GM06990 (cell line): ENCODE measurements at regions not wholly inside any gene's neighbourhood (a gene's known extent, or its start where the extent isn't known, plus 50 kb on each side); places are given as distances from the start of the nearest gene placed in this dataset.

Source experiments
- DNase-seq: peaks from one replicate; pipeline ENCODE4 v3.0.0-alpha.2; 2011; ENCODE audit not compliant: insufficient read length; ENCODE audit errors: extremely low read depth
- H3K27me3 ChIP-seq: replicated peaks from 2 replicates; pipeline ENCODE4 v1.6.0; 2011; ENCODE audit warnings: low read length; ENCODE audit not compliant: control insufficient read depth, insufficient read depth
- H3K36me3 ChIP-seq: 2 replicates; pipeline ENCODE4 v1.5.1; 2011; ENCODE audit warnings: low read length; ENCODE audit not compliant: control insufficient read depth, insufficient read depth
- H3K4me3 ChIP-seq: replicated peaks from 2 replicates; pipeline ENCODE4 v1.5.1; 2011; ENCODE audit warnings: low read depth, mild to moderate bottlenecking, control low read depth, low read length
- TF ChIP-seq, protein P1 (sequence below): IDR thresholded peaks from 2 replicates; pipeline ENCODE4 v1.5.1; 2011; ENCODE audit warnings: low read length, control low read depth, mild to moderate bottlenecking, inconsistent platforms; ENCODE audit not compliant: insufficient read depth, poor library complexity, severe bottlenecking

DNA sequence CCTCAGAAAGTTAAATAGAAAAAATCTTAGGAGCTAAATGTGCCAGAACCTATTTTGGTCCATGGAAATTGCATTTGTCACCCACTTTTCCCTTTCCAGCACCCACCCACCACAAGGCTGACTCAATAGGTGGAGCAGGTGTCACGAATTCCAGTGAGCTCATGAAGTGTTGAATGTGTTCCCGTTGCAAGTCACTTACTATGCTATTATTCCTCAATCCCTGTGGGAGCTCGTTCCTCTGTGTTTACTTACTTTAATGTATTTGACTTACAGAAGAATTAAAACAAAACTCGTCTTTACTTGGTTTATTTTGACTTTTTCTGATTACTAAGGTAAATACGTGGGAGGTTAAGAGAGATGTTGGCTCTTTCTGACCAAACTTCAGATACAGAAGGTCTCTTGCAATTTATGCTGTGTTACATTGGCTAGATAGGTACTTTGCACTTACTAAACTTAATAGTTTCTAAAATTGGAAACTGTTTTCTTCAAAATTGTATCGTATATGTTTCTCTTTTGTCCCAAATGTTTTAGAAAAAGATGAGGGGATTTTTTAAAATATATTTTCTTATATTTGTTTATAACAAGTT, 269.4 kb upstream of the NOVA1 start:
- TF ChIP-seq, protein P1, sequence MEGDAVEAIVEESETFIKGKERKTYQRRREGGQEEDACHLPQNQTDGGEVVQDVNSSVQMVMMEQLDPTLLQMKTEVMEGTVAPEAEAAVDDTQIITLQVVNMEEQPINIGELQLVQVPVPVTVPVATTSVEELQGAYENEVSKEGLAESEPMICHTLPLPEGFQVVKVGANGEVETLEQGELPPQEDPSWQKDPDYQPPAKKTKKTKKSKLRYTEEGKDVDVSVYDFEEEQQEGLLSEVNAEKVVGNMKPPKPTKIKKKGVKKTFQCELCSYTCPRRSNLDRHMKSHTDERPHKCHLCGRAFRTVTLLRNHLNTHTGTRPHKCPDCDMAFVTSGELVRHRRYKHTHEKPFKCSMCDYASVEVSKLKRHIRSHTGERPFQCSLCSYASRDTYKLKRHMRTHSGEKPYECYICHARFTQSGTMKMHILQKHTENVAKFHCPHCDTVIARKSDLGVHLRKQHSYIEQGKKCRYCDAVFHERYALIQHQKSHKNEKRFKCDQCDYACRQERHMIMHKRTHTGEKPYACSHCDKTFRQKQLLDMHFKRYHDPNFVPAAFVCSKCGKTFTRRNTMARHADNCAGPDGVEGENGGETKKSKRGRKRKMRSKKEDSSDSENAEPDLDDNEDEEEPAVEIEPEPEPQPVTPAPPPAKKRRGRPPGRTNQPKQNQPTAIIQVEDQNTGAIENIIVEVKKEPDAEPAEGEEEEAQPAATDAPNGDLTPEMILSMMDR: no peak
- Histone ChIP-seq H3K4me3 (no peak overlapping the region), H3K27me3 (no peaks in the 10 kb centered on the region), H3K36me3 (no peaks in the 10 kb centered on the region)
- DNase-seq: no peak

DNA sequence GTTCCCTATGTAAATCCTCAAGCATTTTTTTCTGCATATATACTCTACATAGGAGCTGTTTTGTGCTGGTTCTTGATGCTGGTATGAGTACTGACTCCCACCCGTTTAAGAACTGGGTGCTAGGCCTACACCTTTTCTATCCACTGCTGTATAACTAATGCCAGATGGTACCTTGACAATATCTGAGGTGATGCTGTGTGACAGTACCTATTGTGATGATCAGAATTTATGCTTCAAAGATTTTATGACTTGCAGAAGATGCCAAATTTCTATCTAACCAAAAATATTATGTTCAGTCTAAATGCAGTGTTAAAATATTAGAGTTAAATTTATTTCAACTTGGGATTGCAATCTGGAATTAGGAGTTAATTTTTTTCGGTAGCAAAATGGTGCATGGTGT, 272.3 kb upstream of the NOVA1 start:
- TF ChIP-seq, protein P1: no peak
- no peak for DNase-seq
- Histone ChIP-seq H3K36me3 (no peaks in the 10 kb centered on the region), H3K27me3 (no peaks in the 10 kb centered on the region), H3K4me3 (no peak overlapping the region)

DNA sequence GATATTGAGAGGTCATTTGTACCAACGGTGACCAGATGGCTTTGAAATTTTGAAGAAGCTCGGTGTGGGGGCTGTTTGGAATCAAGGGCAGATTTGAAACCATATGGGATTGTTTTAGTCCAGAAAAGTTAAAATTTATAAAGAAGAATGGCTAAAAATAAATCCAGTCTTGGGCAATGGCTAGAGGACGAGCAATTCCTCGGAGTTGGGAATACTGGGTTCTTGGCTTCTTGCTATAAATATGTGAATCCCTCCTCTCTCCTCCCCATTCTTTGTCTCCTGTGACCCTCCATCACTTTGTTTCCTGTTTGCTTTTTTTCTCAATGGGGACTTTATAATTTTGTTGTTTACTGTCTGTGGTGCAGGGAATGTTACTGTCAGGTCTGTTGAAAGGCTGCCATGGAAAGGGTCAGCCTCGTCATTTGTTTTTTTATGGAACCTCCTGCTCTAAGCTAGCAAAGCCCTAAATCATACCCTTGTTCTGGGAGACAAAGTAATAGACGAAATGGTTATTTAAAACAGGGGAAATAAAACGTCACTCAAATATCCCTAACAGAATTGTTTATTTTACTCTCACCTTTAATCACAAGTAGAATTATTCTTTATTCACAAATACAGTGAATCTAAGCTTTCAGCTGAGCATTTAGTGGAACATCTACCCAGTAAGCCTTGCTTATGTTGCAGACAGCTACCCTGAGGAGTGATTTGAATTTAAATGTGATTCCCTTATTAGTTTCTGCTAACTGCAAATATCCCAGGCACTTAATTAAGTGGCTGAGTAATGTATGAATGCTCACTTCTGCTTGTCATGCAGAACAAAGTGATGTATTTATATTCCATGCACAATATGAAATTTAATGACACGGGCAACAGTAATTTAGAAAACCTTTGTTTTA, 273.1 kb upstream of the NOVA1 start:
- TF ChIP-seq, protein P1: no peak
- H3K36me3 ChIP-seq: no peaks in the 10 kb centered on the region
- DNase-seq: no peak
- H3K4me3 ChIP-seq: no peak overlapping the region
- H3K27me3 ChIP-seq: no peaks in the 10 kb centered on the region

DNA sequence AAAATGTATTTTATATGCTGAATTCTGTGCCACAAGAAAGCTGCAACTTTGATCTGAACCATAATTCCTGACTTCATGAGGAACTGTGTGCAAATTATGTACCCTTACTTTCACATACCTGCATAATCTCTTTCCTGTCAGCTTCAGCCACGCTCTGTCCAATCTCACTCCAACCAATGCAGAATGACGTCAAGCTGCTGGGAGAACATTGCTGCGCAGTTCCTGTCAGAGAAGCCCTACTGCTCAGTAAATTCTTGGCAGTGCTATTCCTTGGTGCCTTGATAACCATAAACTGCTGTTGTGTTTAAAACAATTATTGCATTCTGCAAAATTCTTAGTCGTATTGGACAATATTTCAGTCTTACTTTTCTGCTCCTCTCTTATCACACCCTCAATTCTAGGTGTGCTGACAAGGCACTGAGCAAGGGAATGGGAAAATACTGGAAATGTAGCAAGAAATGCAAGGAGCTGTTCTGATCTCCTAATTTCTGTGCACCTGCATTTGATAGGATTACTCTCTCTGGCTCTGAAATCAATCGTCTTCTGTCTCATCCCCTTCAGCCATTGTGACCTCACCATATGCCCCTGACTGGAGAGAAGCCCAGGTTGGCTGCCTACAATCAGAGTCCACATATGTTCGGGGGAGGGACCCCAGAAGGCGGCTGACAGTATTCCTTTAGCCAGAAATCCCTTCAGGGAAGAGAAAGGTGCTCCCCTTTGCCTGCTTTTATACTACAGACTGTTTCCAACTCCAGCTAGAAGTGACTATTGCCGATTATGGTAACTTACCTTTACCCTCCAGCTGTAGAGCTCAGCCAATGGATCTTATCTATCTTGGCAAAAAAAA, 274.9 kb upstream of the NOVA1 start:
- DNase-seq: no peak

DNA sequence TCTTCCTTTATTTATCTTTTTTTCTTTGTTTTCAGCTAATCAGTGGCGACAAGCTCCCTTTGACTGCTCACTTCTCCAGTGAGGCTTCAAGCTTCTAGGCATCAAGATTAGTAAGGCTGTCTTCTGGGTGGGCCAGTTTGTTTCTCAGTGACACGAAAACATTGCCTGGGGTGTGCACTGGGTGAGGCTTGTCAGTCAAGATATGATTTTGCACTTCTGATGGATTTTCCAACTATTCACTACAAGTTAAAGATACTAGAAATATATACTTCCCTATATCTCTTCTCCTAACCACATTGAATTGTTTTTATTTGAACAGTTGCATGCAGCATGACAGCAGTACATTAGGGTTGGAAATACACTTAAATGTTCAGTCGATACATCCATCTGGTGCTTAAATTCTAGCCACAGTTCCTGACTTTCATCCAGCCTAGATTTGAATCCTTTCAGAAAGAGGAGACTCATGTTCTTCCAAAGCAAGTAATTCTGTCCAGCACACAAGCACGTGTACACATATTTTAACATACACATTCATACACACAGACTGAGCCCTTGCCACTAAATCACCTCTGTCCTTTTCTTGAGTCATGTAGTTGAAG, 275.6 kb upstream of the NOVA1 start:
- Histone ChIP-seq H3K4me3 (no peak overlapping the region), H3K36me3 (no peaks in the 10 kb centered on the region), H3K27me3 (no peaks in the 10 kb centered on the region)
- DNase-seq: no peak
- TF ChIP-seq, protein P1: no peak

More for the DNA sequence above, 274.9 kb upstream of the NOVA1 start:
- Histone ChIP-seq H3K27me3 (no peaks in the 10 kb centered on the region), H3K36me3 (no peaks in the 10 kb centered on the region), H3K4me3 (no peak overlapping the region)
- TF ChIP-seq, protein P1: no peak
